ENCODE measurements at regions not wholly inside any gene's neighbourhood (a gene's known extent, or its start where the extent isn't known, plus 50 kb on each side); places are given as distances from the start of the nearest gene placed in this dataset.

GRCh38 chr1:30446095-30446494 lies 277.3 kb downstream of the MATN1 start:
- Histone ChIP-seq H3K4me3 (no peak overlapping the region), H3K4me1 (no peaks in the 10 kb centered on the region), H3K4me2 (no peak overlapping the region), H3K9me3 (no peaks in the 10 kb centered on the region), H3K27ac (no peak overlapping the region)
- ChIA-PET CTCF (no interaction called here), POLR2A (no interaction called here)
- FAIRE-seq, result no peak
- TF ChIP-seq EHF (CRISPR knock-in tag; IDR thresholded peaks at IDR 0.05) (no peak), TP53 (CRISPR knock-in tag; IDR thresholded peaks at IDR 0.05) (no peak), CHD2 (IDR thresholded peaks at IDR 0.05; ENCODE audit: low read length, partially characterized antibody) (no peak), POLR2AphosphoS2 (conservative IDR thresholded peaks at IDR 0.05; ENCODE audit: low read length) (no peak), MAFK (IDR thresholded peaks at IDR 0.05; ENCODE audit: partially characterized antibody) (no peak), PHF8 (IDR thresholded peaks at IDR 0.05; ENCODE audit: borderline replicate concordance, low read depth) (no peak), HOXA7 (CRISPR knock-in tag; IDR thresholded peaks at IDR 0.05) (no peak), GATA3 (IDR thresholded peaks at IDR 0.05; ENCODE audit: borderline replicate concordance) (no peak), PBX3 (IDR thresholded peaks at IDR 0.05) (no peak), CBX8 (IDR thresholded peaks at IDR 0.05) (no peak), HEYL (CRISPR knock-in tag; IDR thresholded peaks at IDR 0.05) (no peak), E2F6 (IDR thresholded peaks at IDR 0.05; ENCODE audit: borderline replicate concordance, low read depth) (no peak), ELK1 (IDR thresholded peaks at IDR 0.05; ENCODE audit: low read depth, low read length) (no peak), JUN (IDR thresholded peaks at IDR 0.05) (no peak), KDM1A (IDR thresholded peaks at IDR 0.05; ENCODE audit: low read depth) (no peak), SMC3 (IDR thresholded peaks at IDR 0.05) (no peak), RARB (CRISPR knock-in tag; IDR thresholded peaks at IDR 0.05) (no peak), MAX (IDR thresholded peaks at IDR 0.05) (no peak)
- 55% methylated on average over 9 of the region's 11 CpGs for WGBS (ENCODE audit: missing lambda C conversion rate)
- DNase-seq (ENCODE audit: low read depth in 1 of 2, low spot score in 1 of 2), result no peak
- no peak for ATAC-seq

GRCh38 chr1:30445449-30445848 lies 277.9 kb downstream of the MATN1 start:
- no peak for DNase-seq (ENCODE audit: low read depth in 1 of 2, low spot score in 1 of 2)
- TF ChIP-seq EHMT2 (IDR thresholded peaks at IDR 0.05; ENCODE audit: low read depth), result no peak
- TF ChIP-seq HOXB5 (CRISPR knock-in tag; IDR thresholded peaks at IDR 0.05), result no peak
- TF ChIP-seq GATA3 (IDR thresholded peaks at IDR 0.05; ENCODE audit: borderline replicate concordance), result no peak
- TF ChIP-seq HOXB13 (CRISPR knock-in tag; IDR thresholded peaks at IDR 0.05; ENCODE audit: low read depth), result no peak
- no peak for TF ChIP-seq TP53 (CRISPR knock-in tag; IDR thresholded peaks at IDR 0.05)
- TF ChIP-seq KDM1A (IDR thresholded peaks at IDR 0.05; ENCODE audit: low read depth), result no peak
- no peak for TF ChIP-seq ELK1 (IDR thresholded peaks at IDR 0.05; ENCODE audit: low read depth, low read length)
- TF ChIP-seq NPAS2 (CRISPR knock-in tag; IDR thresholded peaks at IDR 0.05; ENCODE audit: borderline replicate concordance), result no peak
- TF ChIP-seq FOSL2 (IDR thresholded peaks at IDR 0.05), result no peak
- TF ChIP-seq FOSL2 (CRISPR knock-in tag; IDR thresholded peaks at IDR 0.05), result no peak
- TF ChIP-seq ZFP36 (IDR thresholded peaks at IDR 0.05; ENCODE audit: borderline replicate concordance, partially characterized antibody), result no peak
- TF ChIP-seq HES2 (IDR thresholded peaks at IDR 0.05), result no peak
- TF ChIP-seq HEYL (CRISPR knock-in tag; IDR thresholded peaks at IDR 0.05), result no peak
- TF ChIP-seq FOXS1 (CRISPR knock-in tag; IDR thresholded peaks at IDR 0.05), result no peak
- TF ChIP-seq MYC (IDR thresholded peaks at IDR 0.05; ENCODE audit: borderline replicate concordance, low read length), result no peak
- TF ChIP-seq FOSB (CRISPR knock-in tag; IDR thresholded peaks at IDR 0.05), result no peak
- no peak for TF ChIP-seq BCL3 (IDR thresholded peaks at IDR 0.05)
- no peak for TF ChIP-seq MAX (IDR thresholded peaks at IDR 0.05)
- no peak for TF ChIP-seq ESRRA (IDR thresholded peaks at IDR 0.05; ENCODE audit: borderline replicate concordance, low read length)
- TF ChIP-seq CEBPB (IDR thresholded peaks at IDR 0.05), result no peak
- no peak for TF ChIP-seq ZSCAN20 (CRISPR knock-in tag; IDR thresholded peaks at IDR 0.05)
- FAIRE-seq, result no peak
- ChIA-PET POLR2A (no interaction called here), CTCF (no interaction called here)
- H3K9me3 ChIP-seq, result no peaks in the 10 kb centered on the region
- H3K4me3 ChIP-seq, result no peak overlapping the region
- no peaks in the 10 kb centered on the region for H3K4me1 ChIP-seq
- H3K27ac ChIP-seq, result no peak overlapping the region
- ATAC-seq, result no peak
- no peak overlapping the region for H3K4me2 ChIP-seq
- 28% methylated on average over 10 of the region's 10 CpGs for WGBS (ENCODE audit: missing lambda C conversion rate)
